ENCODE measurements at regions not wholly inside any gene's neighbourhood (a gene's known extent, or its start where the extent isn't known, plus 50 kb on each side); places are given as distances from the start of the nearest gene placed in this dataset.

DNA sequence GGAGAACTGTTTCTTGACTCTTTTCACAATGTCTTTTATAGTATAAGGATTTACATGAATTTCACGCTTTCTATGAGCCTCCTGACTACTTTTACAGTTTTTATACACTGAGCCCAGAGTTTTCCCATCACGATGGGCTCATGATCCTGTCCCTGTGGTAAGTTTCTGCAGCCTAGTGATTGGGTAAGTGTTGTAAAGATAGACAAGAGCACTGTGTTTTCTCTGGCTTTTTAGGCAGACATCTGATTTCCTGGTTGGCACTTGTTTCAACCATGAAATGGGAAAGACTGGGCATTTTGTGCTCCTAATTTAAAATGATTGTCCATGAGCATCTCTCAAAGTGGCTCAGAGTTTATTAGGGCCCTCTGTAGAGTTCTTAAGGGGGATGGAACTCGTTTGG, 299.0 kb downstream of the FAT3 start:
- DNase-seq (no peak), ATAC-seq (no peak)
- Mint-ChIP-seq H3K27ac (no peak overlapping the region), H3K36me3 (ENCODE audit: low read depth) (no peaks in the 10 kb centered on the region), H3K4me3 (no peak overlapping the region), H3K4me1 (no peaks in the 10 kb centered on the region), H3K9me3 (no peaks in the 10 kb centered on the region), H3K27me3 (no peaks in the 10 kb centered on the region)

GRCh38 chr11:92524542-92524941, 299.9 kb downstream of the FAT3 start:
- Mint-ChIP-seq H3K27ac (no peak overlapping the region), H3K36me3 (ENCODE audit: low read depth) (no peaks in the 10 kb centered on the region), H3K4me3 (no peak overlapping the region), H3K4me1 (no peaks in the 10 kb centered on the region), H3K9me3 (no peaks in the 10 kb centered on the region), H3K27me3 (no peaks in the 10 kb centered on the region)
- ATAC-seq, result no peak
- no peak for DNase-seq

DNA sequence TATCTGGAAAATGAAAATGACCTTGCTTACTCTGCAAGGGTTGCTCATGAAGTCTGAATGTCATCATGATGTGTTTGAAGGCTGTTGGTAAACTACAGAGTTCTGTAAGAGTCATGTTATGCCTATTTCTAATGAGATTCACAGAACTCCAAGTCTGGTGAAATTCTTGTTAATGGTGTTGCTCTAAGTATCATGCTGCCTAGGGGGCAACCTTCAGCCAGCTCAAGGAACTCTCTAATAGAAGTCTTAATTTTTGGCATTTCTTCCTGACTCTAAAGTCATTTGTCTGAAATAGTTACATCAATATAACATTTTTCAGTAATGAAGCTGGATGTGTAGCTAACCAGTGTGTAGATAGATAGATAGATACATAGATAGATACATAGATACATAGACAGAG, 302.8 kb downstream of the FAT3 start:
- no peak overlapping the region for H3K4me3 Mint-ChIP-seq
- no peaks in the 10 kb centered on the region for H3K4me1 Mint-ChIP-seq
- no peaks in the 10 kb centered on the region for H3K9me3 Mint-ChIP-seq
- H3K27me3 Mint-ChIP-seq, result no peaks in the 10 kb centered on the region
- H3K36me3 Mint-ChIP-seq (ENCODE audit: low read depth), result no peaks in the 10 kb centered on the region
- H3K27ac Mint-ChIP-seq, result no peak overlapping the region
- DNase-seq (no peak), ATAC-seq (no peak)

DNA sequence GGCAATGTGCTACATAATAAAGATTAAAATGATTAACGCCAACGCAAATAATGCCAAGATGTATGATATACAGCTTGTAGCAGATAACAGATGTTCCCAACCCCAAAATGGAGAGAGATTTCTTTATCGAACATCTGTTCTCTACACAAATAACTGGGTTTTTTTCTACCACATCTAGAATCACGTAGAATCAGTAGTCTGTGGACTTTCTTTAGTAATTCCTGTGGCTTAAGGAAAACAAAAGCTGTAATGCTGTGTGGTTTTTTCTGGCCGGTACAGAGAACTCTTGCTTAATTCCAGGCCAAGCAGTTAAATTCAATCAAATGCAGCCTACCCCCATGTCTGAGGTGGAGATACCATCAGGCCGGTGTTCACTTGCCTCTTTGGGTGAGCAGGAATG, 303.4 kb downstream of the FAT3 start:
- Mint-ChIP-seq H3K4me1 (no peaks in the 10 kb centered on the region), H3K27me3 (no peaks in the 10 kb centered on the region), H3K4me3 (no peak overlapping the region), H3K36me3 (ENCODE audit: low read depth) (no peaks in the 10 kb centered on the region), H3K27ac (no peak overlapping the region), H3K9me3 (no peaks in the 10 kb centered on the region)
- no peak for ATAC-seq
- no peak for DNase-seq

GRCh38 chr11:92531065-92531739, 306.6 kb downstream of the FAT3 start:
- DNase-seq (no peak), ATAC-seq (no peak)
- H3K9me3 Mint-ChIP-seq, result no peaks in the 10 kb centered on the region
- H3K4me1 Mint-ChIP-seq, result no peaks in the 10 kb centered on the region
- H3K27ac Mint-ChIP-seq, result no peak overlapping the region
- no peaks in the 10 kb centered on the region for H3K27me3 Mint-ChIP-seq
- H3K4me3 Mint-ChIP-seq, result no peak overlapping the region
- no peaks in the 10 kb centered on the region for H3K36me3 Mint-ChIP-seq (ENCODE audit: low read depth)

- ATAC-seq (no peak), DNase-seq (no peak)
- Mint-ChIP-seq H3K27ac (no peak overlapping the region), H3K4me1 (no peaks in the 10 kb centered on the region), H3K9me3 (no peaks in the 10 kb centered on the region), H3K36me3 (ENCODE audit: low read depth) (no peaks in the 10 kb centered on the region), H3K27me3 (no peaks in the 10 kb centered on the region), H3K4me3 (no peak overlapping the region)
Observed at GRCh38 chr11:92533657-92534335, 309.2 kb downstream of the FAT3 start.

- Mint-ChIP-seq H3K27me3 (no peaks in the 10 kb centered on the region), H3K27ac (no peak overlapping the region), H3K4me3 (no peak overlapping the region), H3K4me1 (no peaks in the 10 kb centered on the region), H3K36me3 (ENCODE audit: low read depth) (no peaks in the 10 kb centered on the region), H3K9me3 (no peaks in the 10 kb centered on the region)
- ATAC-seq (no peak), DNase-seq (no peak)
Observed at GRCh38 chr11:92536883-92537282, 312.3 kb downstream of the FAT3 start.

DNA sequence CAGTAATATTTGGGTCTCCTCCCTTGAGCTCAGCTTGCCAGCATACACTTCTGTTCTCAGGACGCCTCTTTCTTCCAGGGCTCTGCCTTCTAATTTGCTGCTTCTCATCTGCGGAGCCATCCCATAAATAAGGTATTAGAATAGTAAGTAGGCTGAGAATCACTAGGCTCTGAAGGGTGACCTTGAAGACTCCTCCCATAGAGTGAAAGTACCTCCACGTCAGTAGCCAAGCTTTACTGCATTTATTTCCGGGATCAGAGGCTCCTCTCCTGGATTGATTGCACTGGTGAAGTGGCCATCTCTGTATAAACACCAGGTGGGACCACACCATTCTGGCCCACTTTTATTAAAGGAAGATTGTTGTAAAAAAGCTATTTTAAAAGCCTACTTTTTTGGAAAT, 315.5 kb downstream of the FAT3 start:
- Mint-ChIP-seq H3K36me3 (ENCODE audit: low read depth) (no peaks in the 10 kb centered on the region), H3K4me3 (no peak overlapping the region), H3K9me3 (no peaks in the 10 kb centered on the region), H3K27ac (no peak overlapping the region), H3K4me1 (no peaks in the 10 kb centered on the region), H3K27me3 (no peaks in the 10 kb centered on the region)
- ATAC-seq (no peak), DNase-seq (no peak)

- H3K27ac Mint-ChIP-seq, result no peak overlapping the region
- H3K36me3 Mint-ChIP-seq (ENCODE audit: low read depth), result no peaks in the 10 kb centered on the region
- no peak for ATAC-seq
- no peak for DNase-seq
- no peaks in the 10 kb centered on the region for H3K9me3 Mint-ChIP-seq
- H3K4me3 Mint-ChIP-seq, result no peak overlapping the region
- no peaks in the 10 kb centered on the region for H3K27me3 Mint-ChIP-seq
- H3K4me1 Mint-ChIP-seq, result no peaks in the 10 kb centered on the region
Observed at GRCh38 chr11:92545906-92546471, 321.4 kb downstream of the FAT3 start.

GRCh38 chr11:92546603-92547002, 322.0 kb downstream of the FAT3 start:
- Mint-ChIP-seq H3K4me1 (no peaks in the 10 kb centered on the region), H3K9me3 (no peaks in the 10 kb centered on the region), H3K27ac (no peak overlapping the region), H3K4me3 (no peak overlapping the region), H3K27me3 (no peaks in the 10 kb centered on the region), H3K36me3 (ENCODE audit: low read depth) (no peaks in the 10 kb centered on the region)
- ATAC-seq (no peak), DNase-seq (no peak)

- DNase-seq, result no peak
- Mint-ChIP-seq H3K4me1 (no peaks in the 10 kb centered on the region), H3K27ac (no peak overlapping the region), H3K36me3 (ENCODE audit: low read depth) (no peaks in the 10 kb centered on the region), H3K9me3 (no peaks in the 10 kb centered on the region), H3K4me3 (no peak overlapping the region), H3K27me3 (no peaks in the 10 kb centered on the region)
- no peak for ATAC-seq
Observed at GRCh38 chr11:92550411-92550810, 325.8 kb downstream of the FAT3 start.

- Mint-ChIP-seq H3K4me3 (no peak overlapping the region), H3K4me1 (no peaks in the 10 kb centered on the region), H3K9me3 (no peaks in the 10 kb centered on the region), H3K27ac (no peak overlapping the region), H3K27me3 (no peaks in the 10 kb centered on the region), H3K36me3 (ENCODE audit: low read depth) (no peaks in the 10 kb centered on the region)
- DNase-seq, result no peak
- ATAC-seq, result no peak
Observed at GRCh38 chr11:92550871-92551270, 326.3 kb downstream of the FAT3 start.

GRCh38 chr11:92552942-92553341, 328.3 kb downstream of the FAT3 start:
- no peak for DNase-seq
- no peak for ATAC-seq
- Mint-ChIP-seq H3K4me1 (no peaks in the 10 kb centered on the region), H3K36me3 (ENCODE audit: low read depth) (no peaks in the 10 kb centered on the region), H3K4me3 (no peak overlapping the region), H3K27ac (no peak overlapping the region), H3K27me3 (no peaks in the 10 kb centered on the region), H3K9me3 (peaks cover 4% of the 10 kb centered on the region)

GRCh38 chr11:92554688-92555087, 330.1 kb downstream of the FAT3 start:
- no peak for DNase-seq
- H3K27me3 Mint-ChIP-seq, result no peaks in the 10 kb centered on the region
- no peak for ATAC-seq
- peaks cover 4% of the 10 kb centered on the region for H3K9me3 Mint-ChIP-seq
- no peaks in the 10 kb centered on the region for H3K36me3 Mint-ChIP-seq (ENCODE audit: low read depth)
- no peaks in the 10 kb centered on the region for H3K4me1 Mint-ChIP-seq
- no peak overlapping the region for H3K4me3 Mint-ChIP-seq
- no peak overlapping the region for H3K27ac Mint-ChIP-seq

DNA sequence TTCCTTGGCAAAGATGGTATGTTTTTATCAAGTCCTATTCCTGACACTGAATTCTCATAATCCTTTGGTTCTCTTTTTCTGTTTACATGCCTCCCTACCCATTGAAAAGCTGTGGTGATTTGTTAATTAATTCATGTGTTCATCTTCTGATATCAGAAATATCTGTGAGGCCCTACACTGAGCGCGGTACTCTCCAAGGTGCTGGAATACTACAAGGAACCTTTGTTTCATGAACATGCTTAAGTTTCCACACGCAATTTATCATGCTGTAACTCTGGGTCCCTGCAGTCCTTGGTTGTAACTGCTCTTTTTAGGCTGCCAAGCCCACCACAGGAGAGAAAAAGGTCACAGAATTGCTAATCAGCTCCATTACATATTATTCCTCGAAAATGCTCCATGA, 331.8 kb downstream of the FAT3 start:
- H3K9me3 Mint-ChIP-seq, result peaks cover 4% of the 10 kb centered on the region
- no peaks in the 10 kb centered on the region for H3K36me3 Mint-ChIP-seq (ENCODE audit: low read depth)
- H3K4me3 Mint-ChIP-seq, result no peak overlapping the region
- no peaks in the 10 kb centered on the region for H3K27me3 Mint-ChIP-seq
- no peaks in the 10 kb centered on the region for H3K4me1 Mint-ChIP-seq
- no peak for ATAC-seq
- no peak for DNase-seq
- no peak overlapping the region for H3K27ac Mint-ChIP-seq
